CD4-positive, alpha-beta memory T cell (primary cell): ENCODE measurements at regions not wholly inside any gene's neighbourhood (a gene's known extent, or its start where the extent isn't known, plus 50 kb on each side); places are given as distances from the start of the nearest gene placed in this dataset.

Source experiments
- CTCF ChIA-PET: fragments of 350-600 bp; sonication (Branson Sonifier 250); formaldehyde crosslinking; loops from one replicate; lab custom pipeline; 2021; ENCODE audit warnings: inconsistent platforms; ENCODE audit not compliant: partially characterized antibody; lab: Charles Lee
- POLR2A ChIA-PET: fragments of 350-600 bp; sonication (Branson Sonifier 250); formaldehyde crosslinking; loops from one replicate; lab custom pipeline; 2021; ENCODE audit not compliant: partially characterized antibody; lab: Charles Lee
- DNase-seq, 5 donors: peaks; one replicate each; pipeline versions ENCODE4 v3.0.0 to v3.0.0-alpha.2; 2020 to 2022; ENCODE audit warnings: mixed read lengths in 1 of 5
- H3K27ac ChIP-seq: one replicate; pipeline ENCODE4 v1.7.0; 2013; ENCODE audit warnings: low read depth, low read length
- H3K27me3 ChIP-seq: 2 replicates; pipeline ENCODE4 v1.7.0; 2013; ENCODE audit warnings: mild to moderate bottlenecking, low read length, moderate library complexity; ENCODE audit not compliant: insufficient read depth
- H3K36me3 ChIP-seq: 2 replicates; pipeline ENCODE4 v1.7.0; 2013; ENCODE audit warnings: mild to moderate bottlenecking, low read length, moderate library complexity; ENCODE audit not compliant: insufficient read depth
- H3K4me1 ChIP-seq: 2 replicates; pipeline ENCODE4 v1.7.0; 2013; ENCODE audit warnings: mild to moderate bottlenecking, low read length, moderate library complexity; ENCODE audit not compliant: insufficient read depth
- H3K4me3 ChIP-seq, 2 donors: one replicate each; pipeline ENCODE4 v1.7.0; 2013; ENCODE audit warnings: low read length in 2 of 2, mild to moderate bottlenecking in 1 of 2
- H3K9me3 ChIP-seq, 2 donors: one replicate each; pipeline ENCODE4 v1.7.0; 2013; ENCODE audit warnings: low read length in 2 of 2, control low read depth in 1 of 2; ENCODE audit not compliant: control insufficient read depth in 1 of 2
- H3K27ac Mint-ChIP-seq, 7 donors: one replicate each; pipeline ENCODE4 v1.8.0; 2020 to 2021; ENCODE audit warnings: mixed read lengths in 7 of 7, mild to moderate bottlenecking in 6 of 7, inconsistent platforms in 3 of 7, moderate library complexity in 3 of 7
- H3K27me3 Mint-ChIP-seq, 2 donors: one replicate each; pipeline ENCODE4 v1.8.0; 2020 to 2021; ENCODE audit warnings: mixed read lengths in 2 of 2
- H3K36me3 Mint-ChIP-seq, 2 donors: one replicate each; pipeline ENCODE4 v1.8.0; 2020 to 2021; ENCODE audit warnings: mixed read lengths in 2 of 2, inconsistent platforms in 1 of 2, mild to moderate bottlenecking in 1 of 2
- H3K4me1 Mint-ChIP-seq, 4 donors: one replicate each; pipeline ENCODE4 v1.8.0; 2020 to 2021; ENCODE audit warnings: mixed read lengths in 4 of 4, mild to moderate bottlenecking in 1 of 4
- H3K4me3 Mint-ChIP-seq, 8 donors: one replicate each; pipeline ENCODE4 v1.8.0; 2020 to 2021; ENCODE audit warnings: mixed read lengths in 8 of 8, mild to moderate bottlenecking in 7 of 8, moderate library complexity in 6 of 8, inconsistent platforms in 3 of 8
- H3K9me3 Mint-ChIP-seq, 8 donors: one replicate each; pipeline ENCODE4 v1.8.0; 2020 to 2021; ENCODE audit warnings: mixed read lengths in 8 of 8, mild to moderate bottlenecking in 5 of 8, inconsistent platforms in 3 of 8, moderate library complexity in 1 of 8
- intact Hi-C: fragments of 100-400 bp; cut with micrococcal nuclease; formaldehyde crosslinking; loops from one replicate; pipeline ENCODE4 v1.15.1; 2023

DNA sequence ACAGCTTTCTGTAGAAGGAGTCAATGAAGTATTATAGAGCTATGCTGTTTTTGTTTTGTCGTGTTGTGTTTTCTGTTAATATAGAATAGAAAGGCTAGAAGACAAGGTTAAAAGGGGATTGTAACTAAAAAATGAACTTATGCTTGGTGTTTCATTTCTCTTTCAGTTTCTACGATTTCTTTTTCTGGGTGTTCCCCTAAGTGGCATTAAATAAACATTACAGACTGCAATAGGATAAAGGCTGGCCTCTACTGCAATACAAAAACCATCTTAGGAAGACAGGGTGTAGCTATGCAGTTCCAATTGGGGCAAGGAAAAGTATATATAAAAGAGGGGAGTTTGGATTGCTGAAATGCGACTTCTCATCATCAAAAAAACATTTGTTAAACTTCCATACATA lies 1609.7 kb upstream of the ACVR2A start:
- H3K9me3 Mint-ChIP-seq: peaks cover 0 to 7% (median 2%) of the 10 kb centered on the region in 8 donors
- Histone ChIP-seq H3K36me3 (no peaks in the 10 kb centered on the region), H3K4me1 (no peaks in the 10 kb centered on the region), H3K9me3 (no peaks in the 10 kb centered on the region), H3K27me3 (no peaks in the 10 kb centered on the region), H3K4me3 (no peak overlapping the region), H3K27ac (no peak overlapping the region)
- intact Hi-C loops: no loop called here
- ChIA-PET POLR2A (no interaction called here), CTCF (no interaction called here)
- no peak for DNase-seq
- no peaks in the 10 kb centered on the region for H3K4me1 Mint-ChIP-seq
- no peaks in the 10 kb centered on the region for H3K36me3 Mint-ChIP-seq
- no peak overlapping the region for H3K4me3 Mint-ChIP-seq
- no peaks in the 10 kb centered on the region for H3K27me3 Mint-ChIP-seq
- no peak overlapping the region for H3K27ac Mint-ChIP-seq

DNA sequence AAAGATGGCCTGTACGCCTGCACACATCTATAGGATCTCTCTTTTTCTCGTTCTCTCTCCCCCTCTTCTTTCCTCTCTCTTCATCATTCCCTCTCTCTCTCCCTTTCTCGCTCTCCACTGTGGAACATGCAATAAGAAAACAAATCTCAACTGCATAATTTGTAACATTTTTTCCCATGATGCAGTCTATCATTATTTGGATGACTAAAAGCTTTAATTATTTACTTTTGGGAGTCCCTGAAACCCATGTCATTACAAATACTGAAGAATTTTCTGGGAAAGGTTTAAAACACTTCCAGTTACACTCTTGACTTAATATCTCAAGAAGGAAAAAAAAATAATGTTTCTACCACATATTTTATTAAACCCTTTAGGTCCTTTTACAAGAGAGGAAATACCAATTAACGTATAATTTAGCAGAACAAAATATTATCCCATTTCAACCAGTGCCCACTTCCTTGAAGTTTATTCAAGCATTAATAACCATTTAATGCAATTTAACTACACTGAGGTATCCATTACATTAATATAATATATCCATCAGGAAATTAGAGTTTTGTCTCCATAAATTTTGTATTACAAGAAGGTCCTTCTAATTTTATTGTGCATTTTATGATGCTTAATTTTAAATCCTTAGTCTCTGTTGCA lies 1615.2 kb upstream of the ACVR2A start:
- Mint-ChIP-seq H3K4me3 (no peak overlapping the region), H3K36me3 (no peaks in the 10 kb centered on the region)
- intact Hi-C loops: no loop called here

DNA sequence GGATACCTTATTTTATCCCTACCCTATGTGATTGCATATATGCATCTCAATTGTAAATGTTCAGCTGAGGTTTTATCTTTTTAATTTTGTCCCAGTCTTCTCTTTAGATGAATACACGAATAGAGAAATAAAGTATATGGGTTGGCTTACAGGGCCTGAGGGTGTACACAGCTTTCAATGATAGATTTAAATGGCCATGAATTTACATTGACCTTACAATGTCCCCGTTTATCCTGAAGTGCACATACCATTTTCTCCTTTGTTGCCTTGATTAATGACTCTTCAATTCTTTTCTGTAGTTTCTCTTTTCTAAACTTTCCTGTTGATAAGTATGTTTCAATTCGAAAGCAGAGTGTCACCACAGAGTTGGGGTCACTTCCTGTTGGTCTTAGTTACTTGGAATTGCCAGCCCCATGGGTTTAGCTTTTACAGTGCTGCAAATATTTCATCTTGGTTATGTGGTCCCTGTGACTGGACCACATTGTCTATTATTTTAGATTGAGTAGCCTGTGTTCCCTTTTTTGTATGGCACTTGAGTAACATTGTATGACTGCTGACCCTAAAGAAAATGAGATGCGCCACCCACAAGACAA lies 1616.3 kb upstream of the ACVR2A start:
- POLR2A ChIA-PET: no interaction called here
- Histone ChIP-seq H3K4me1 (no peaks in the 10 kb centered on the region), H3K9me3 (no peaks in the 10 kb centered on the region), H3K27ac (no peak overlapping the region), H3K36me3 (no peaks in the 10 kb centered on the region), H3K27me3 (no peaks in the 10 kb centered on the region), H3K4me3 (no peak overlapping the region)
- H3K27ac Mint-ChIP-seq: no peak overlapping the region
- H3K9me3 Mint-ChIP-seq: peaks cover 0 to 6% (median 2%) of the 10 kb centered on the region in 8 donors
- H3K4me3 Mint-ChIP-seq: no peak overlapping the region
- no peaks in the 10 kb centered on the region for H3K27me3 Mint-ChIP-seq
- intact Hi-C loops: no loop called here
- H3K36me3 Mint-ChIP-seq: no peaks in the 10 kb centered on the region
- no peaks in the 10 kb centered on the region for H3K4me1 Mint-ChIP-seq
- no peak for DNase-seq
- CTCF ChIA-PET: no interaction called here

More for the DNA sequence above, 1615.2 kb upstream of the ACVR2A start:
- Mint-ChIP-seq H3K4me1 (no peaks in the 10 kb centered on the region), H3K27me3 (no peaks in the 10 kb centered on the region), H3K27ac (no peak overlapping the region), H3K9me3 (peaks cover 0 to 6% (median 2%) of the 10 kb centered on the region in 8 donors)
- Histone ChIP-seq H3K36me3 (no peaks in the 10 kb centered on the region), H3K27ac (no peak overlapping the region), H3K27me3 (no peaks in the 10 kb centered on the region), H3K4me1 (no peaks in the 10 kb centered on the region), H3K4me3 (no peak overlapping the region), H3K9me3 (no peaks in the 10 kb centered on the region)
- ChIA-PET CTCF (no interaction called here), POLR2A (no interaction called here)
- DNase-seq: no peak

DNA sequence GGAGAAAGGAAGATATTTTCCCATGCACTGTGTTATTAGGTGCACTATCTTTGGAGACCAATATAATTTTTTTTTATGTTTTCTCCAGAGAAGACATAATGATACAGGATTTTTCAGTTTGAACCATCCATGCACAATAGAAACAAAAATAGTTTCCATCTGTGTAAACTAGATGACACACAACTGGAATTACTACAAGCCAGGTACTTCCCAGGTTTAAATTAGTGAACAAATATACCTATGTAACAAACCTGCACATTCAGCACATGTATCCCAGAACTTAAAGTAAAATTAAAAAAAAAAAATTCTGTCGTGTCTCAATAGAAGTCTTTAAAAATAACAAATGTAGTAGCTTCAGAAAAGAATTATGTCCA lies 1616.8 kb upstream of the ACVR2A start:
- Histone ChIP-seq H3K27ac (no peak overlapping the region), H3K27me3 (no peaks in the 10 kb centered on the region), H3K4me3 (no peak overlapping the region), H3K4me1 (no peaks in the 10 kb centered on the region), H3K9me3 (no peaks in the 10 kb centered on the region), H3K36me3 (no peaks in the 10 kb centered on the region)
- Mint-ChIP-seq H3K4me1 (no peaks in the 10 kb centered on the region), H3K27me3 (no peaks in the 10 kb centered on the region), H3K9me3 (peaks cover 0 to 6% (median 2%) of the 10 kb centered on the region in 8 donors), H3K27ac (no peak overlapping the region), H3K4me3 (no peak overlapping the region), H3K36me3 (no peaks in the 10 kb centered on the region)
- ChIA-PET CTCF (no interaction called here), POLR2A (no interaction called here)
- DNase-seq: no peak
- intact Hi-C loops: no loop called here

DNA sequence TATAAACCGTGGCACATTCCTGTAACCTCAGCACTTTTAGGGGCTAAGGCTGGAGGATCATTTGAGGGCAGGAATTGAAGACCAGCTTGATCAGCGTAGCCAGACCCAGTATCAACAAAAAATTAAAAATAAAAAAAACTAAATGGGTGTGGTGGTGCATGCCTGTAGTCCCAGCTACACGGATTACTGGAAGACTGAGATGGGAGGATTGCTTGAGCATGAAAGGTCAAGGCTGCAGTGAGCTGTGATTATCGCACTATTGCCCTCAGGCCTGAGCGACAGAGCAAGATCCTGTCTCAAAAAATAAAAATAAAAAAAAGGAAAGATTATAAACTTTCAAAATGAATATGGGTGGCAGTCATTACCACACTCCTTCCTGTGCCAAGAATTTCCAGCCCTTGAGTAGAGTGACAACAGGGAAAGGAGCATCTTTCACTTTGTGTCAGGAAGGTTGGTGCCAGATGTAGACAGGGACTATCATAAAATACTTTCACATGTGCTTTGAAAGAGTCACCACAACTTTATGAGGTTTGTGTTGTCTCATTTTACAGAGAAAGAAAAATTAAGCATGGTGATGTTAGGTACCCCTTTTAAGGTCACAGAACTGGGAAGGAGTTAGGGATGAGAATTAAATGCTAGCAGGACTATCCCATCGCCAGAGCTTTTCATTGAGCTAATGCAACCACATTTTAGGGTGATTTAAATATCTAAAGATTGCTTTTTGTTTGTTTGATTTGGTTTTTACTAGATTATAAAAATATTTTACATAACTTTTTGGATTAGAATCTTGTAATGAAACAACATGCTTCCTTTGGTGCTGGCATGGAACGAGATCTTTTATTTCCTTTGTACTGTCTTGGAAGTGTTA lies 1617.4 kb upstream of the ACVR2A start:
- POLR2A ChIA-PET: no interaction called here
- Mint-ChIP-seq H3K4me3 (no peak overlapping the region), H3K9me3 (peaks cover 0 to 6% (median 2%) of the 10 kb centered on the region in 8 donors), H3K27ac (no peak overlapping the region), H3K36me3 (no peaks in the 10 kb centered on the region), H3K4me1 (no peaks in the 10 kb centered on the region), H3K27me3 (no peaks in the 10 kb centered on the region)
- no peaks in the 10 kb centered on the region for H3K9me3 ChIP-seq
- H3K4me3 ChIP-seq: no peak overlapping the region
- CTCF ChIA-PET: no interaction called here
- DNase-seq: no peak
- intact Hi-C loops: no loop called here
- no peaks in the 10 kb centered on the region for H3K36me3 ChIP-seq
- H3K27me3 ChIP-seq: no peaks in the 10 kb centered on the region
- no peaks in the 10 kb centered on the region for H3K4me1 ChIP-seq
- H3K27ac ChIP-seq: no peak overlapping the region

DNA sequence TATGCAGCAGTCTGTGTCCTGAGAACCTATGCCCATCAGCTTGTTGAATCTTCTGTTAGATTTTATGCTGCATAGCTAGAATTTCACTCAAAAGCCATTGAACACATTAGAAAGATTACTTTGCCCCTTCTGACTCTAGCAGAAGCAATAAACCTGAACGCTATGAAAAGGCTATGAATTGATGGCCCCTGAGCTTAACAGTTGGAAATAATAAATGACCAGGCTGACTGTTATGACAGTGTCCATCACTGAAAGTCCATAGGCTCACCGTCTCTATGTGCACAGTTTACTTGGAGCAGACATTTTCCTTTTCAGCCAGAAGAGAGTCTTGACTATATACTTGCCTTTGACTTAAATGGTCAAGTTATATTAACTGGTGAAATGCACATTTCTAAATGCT lies 1618.8 kb upstream of the ACVR2A start:
- H3K27me3 ChIP-seq: no peaks in the 10 kb centered on the region
- H3K9me3 ChIP-seq: no peaks in the 10 kb centered on the region
- H3K9me3 Mint-ChIP-seq: peaks cover 0 to 7% (median 2%) of the 10 kb centered on the region in 8 donors
- ChIA-PET POLR2A (no interaction called here), CTCF (no interaction called here)
- no peak overlapping the region for H3K4me3 Mint-ChIP-seq
- no peaks in the 10 kb centered on the region for H3K36me3 Mint-ChIP-seq
- intact Hi-C loops: no loop called here
- no peak overlapping the region for H3K27ac Mint-ChIP-seq
- H3K27me3 Mint-ChIP-seq: no peaks in the 10 kb centered on the region
- no peaks in the 10 kb centered on the region for H3K4me1 Mint-ChIP-seq
- no peak for DNase-seq
- no peak overlapping the region for H3K27ac ChIP-seq
- no peaks in the 10 kb centered on the region for H3K36me3 ChIP-seq
- H3K4me3 ChIP-seq: no peak overlapping the region
- no peaks in the 10 kb centered on the region for H3K4me1 ChIP-seq

DNA sequence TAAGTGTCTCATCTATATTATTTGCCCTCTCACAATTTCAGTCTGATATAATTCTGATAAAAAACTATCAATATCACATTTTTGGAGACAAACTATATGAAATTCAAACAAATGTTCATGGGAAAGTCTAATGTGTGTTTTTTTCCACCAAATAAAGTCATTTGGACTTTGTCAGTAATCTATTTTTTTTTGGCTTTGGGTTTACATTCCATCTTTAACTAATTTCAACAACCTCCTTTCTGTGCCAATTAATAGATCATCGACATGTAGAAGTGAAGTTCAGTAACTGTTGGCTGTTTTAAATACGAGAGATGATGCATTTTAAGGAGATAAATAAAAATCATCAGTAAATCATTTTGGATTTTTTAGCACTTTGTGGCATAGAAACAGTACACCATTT lies 1623.0 kb upstream of the ACVR2A start:
- Histone ChIP-seq H3K27me3 (no peaks in the 10 kb centered on the region), H3K9me3 (no peaks in the 10 kb centered on the region), H3K4me1 (no peaks in the 10 kb centered on the region), H3K36me3 (no peaks in the 10 kb centered on the region), H3K4me3 (no peak overlapping the region), H3K27ac (no peak overlapping the region)
- no peaks in the 10 kb centered on the region for H3K27me3 Mint-ChIP-seq
- POLR2A ChIA-PET: no interaction called here
- no peak overlapping the region for H3K27ac Mint-ChIP-seq
- CTCF ChIA-PET: no interaction called here
- DNase-seq: no peak
- H3K9me3 Mint-ChIP-seq: peaks cover 0 to 4% (median 2%) of the 10 kb centered on the region in 8 donors
- no peaks in the 10 kb centered on the region for H3K4me1 Mint-ChIP-seq
- no peaks in the 10 kb centered on the region for H3K36me3 Mint-ChIP-seq
- intact Hi-C loops: no loop called here
- no peak overlapping the region for H3K4me3 Mint-ChIP-seq
